HG02938 (cell line): ENCODE measurements at regions not wholly inside any gene's neighbourhood (a gene's known extent, or its start where the extent isn't known, plus 50 kb on each side); places are given as distances from the start of the nearest gene placed in this dataset.

ENCODE experiments used
- ATAC-seq: cut with Tn5 transposase; IDR thresholded peaks from one replicate; pipeline ENCODE4 v1.9.1; 2021; ENCODE audit warnings: mild to moderate bottlenecking, moderate library complexity; ENCODE audit not compliant: unreplicated experiment

DNA sequence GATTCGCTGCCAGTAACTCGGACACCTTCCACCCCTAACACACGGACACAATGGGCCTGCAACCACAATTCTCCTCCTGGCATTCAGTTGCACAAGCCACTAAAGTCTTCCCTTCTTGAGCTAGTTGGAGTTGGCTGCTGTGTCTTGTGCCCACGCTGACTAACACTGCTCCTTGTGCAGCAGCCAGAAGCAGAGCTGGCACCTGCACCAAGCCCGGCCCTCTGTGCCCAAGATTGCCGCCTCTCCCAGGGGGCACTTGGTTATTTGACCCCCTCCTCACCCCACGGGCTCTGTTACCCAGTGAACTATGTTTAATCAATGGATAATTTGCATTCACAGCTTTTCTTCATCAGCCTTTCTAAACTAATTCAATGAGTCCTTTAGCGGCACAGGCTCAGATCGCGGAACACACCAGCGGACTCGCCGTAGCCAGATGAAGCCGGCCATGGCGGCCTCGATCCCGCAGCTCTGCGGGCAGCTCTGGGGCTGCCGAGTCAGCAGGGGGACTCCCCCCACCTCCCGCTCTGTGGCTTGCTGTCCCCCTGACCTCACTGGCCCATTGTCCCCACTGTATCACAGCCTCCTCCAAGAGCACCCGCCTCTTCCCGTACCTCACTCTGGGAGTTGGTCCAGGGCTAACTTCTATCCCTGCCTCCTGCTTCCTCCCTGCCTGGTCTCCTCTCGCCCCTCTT, 94.8 kb upstream of the AFDN start:
- no peak for ATAC-seq

- no peak for ATAC-seq
Measured at GRCh38 chr6:167733740-167734661, 92.7 kb upstream of the AFDN start.

GRCh38 chr6:167734662-167735083, 92.0 kb upstream of the AFDN start:
- no peak for ATAC-seq

- no peak for ATAC-seq
Measured at GRCh38 chr6:167735084-167735950, 91.4 kb upstream of the AFDN start.

DNA sequence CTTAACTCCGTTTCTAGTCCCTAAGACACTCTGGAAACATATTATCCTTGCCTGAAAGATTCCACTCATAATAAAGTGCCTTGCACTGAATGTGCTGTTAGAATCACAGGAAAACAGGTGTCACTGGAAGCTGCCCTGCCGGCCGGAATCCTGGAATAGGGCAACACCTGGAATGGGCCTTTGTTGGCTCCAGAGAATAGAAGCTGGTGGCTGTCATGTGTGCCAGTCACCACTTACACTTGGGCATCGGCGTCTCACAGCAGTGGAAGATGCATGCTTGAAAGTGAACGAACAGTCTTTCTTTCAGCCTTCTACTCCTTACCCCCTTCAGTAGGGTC, 90.8 kb upstream of the AFDN start:
- ATAC-seq: no peak

- ATAC-seq: no peak
Measured at GRCh38 chr6:167736486-167737204, 90.1 kb upstream of the AFDN start.

GRCh38 chr6:167737205-167737830, 89.4 kb upstream of the AFDN start:
- ATAC-seq: no peak

- ATAC-seq: no peak
Measured at GRCh38 chr6:167738386-167738785, 88.3 kb upstream of the AFDN start.

DNA sequence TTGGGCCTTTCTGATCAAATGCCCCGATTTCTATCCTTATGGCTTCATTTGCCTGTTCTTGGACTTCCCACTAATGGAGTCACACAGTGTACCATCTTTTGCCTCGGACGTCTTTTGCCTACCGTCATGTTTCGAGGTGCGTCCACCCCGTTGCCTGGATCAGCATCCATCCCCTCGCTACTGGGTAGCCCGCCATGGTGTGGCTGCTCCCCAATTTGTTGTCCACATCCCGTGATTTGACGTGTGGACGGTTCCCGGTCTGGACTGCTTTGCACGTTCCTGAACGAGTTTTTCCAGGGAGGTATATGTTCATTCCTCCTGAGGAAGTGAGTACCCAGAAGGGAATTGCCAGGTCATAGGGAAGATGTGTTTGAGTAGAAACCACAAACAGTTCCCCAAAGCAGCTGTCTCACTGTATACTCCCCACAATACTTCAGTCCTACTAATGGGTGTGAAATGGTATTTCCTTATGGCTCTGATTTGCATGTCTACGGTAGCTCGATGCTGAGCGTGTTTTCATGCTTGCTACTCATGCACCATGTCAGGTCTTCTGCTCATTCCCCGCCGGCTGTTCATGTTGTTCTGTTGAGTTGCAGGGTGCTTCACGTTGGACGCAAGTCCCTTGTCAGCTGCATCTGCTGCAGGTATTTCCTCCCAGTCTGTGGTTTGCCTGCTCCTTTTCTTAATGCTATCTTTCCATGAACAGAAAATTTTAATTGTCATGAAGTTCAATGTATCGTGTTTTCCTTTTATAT, 86.8 kb upstream of the AFDN start:
- ATAC-seq: no peak

DNA sequence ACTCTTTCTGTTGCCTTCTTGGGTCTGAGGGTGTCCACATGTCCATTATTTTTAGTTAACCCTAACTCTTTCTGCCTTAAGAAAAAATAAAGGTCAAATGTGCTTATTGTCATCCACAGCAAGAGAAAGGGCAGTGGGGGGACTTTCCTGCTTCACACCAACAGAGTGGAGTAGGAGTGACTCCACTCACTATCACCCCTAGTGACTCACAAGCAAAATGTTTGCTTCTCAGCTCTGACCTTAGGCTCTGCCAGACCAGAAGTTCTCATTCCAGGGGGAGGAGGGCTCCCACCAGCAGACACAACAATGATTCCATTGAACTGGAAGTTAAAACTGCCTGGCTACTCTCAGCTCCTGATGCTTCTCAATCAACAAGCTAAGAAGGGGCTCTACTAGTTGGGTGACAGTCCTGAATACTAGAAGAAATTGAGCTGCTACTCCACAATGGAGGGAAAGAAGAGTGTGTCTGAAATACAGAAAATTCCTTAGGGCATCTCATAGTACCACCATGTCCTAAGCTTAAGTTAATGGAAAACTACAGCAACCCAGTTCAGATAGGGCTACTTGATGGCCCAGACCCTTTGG, 83.9 kb upstream of the AFDN start:
- no peak for ATAC-seq

- no peak for ATAC-seq
Measured at GRCh38 chr6:167744681-167745669, 81.7 kb upstream of the AFDN start.

DNA sequence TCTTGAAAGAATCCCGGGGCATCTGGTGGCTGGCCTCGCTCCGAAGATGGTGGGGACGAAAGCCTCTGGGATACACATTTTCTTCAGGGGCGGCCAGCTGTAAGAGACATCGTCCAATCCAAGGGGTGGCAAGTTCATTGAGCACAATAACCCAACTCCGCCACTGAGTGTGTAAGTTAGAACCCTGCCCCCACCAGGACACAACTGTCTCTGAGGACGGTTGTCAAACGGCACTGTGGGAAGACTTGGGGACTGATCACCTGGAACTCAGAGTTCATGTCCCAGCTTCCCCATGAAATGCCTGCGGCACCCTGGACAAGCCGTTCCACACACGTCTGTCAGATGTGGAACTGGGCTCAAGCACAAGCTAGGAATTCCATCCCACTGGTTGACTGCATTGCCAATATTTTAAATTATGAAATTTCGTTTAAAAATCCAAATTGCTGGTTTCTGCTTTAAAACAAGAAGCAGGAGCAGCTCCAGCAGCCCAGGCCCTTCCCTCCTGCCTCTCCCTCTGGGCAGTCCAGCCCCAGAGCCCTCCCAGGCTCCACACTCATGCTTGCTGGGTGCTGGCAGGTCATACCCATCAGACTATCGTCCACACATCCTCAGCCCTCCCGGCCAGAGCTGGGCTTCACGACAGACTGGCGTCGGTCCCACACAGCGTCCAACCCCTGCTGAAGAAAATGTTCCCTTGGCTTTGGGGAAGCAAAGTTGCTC, 80.9 kb upstream of the AFDN start:
- no peak for ATAC-seq

DNA sequence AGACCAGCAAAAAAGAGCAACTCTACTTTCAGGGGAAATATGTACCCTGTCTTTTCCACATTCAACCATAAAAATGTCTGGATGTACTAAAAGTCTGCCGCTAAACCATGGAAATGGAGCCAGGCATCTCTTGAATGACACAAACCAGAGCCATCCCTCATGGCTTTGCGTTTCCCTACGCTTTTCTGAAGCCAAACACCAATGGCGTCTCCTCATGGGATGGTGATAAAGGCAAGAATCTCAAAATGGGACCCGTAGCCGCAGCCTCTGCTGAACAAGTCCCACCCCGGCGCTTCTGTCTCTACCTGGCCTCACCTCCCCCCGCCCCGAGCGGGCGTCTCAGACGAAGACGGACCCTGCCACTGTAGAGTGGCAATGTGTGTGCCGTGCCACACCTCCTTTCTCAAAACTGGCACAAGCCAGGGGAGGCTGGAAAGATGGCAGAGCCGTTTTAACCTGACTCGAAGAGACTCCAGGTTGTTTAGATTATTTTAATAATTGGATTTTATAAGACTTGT, 80.3 kb upstream of the AFDN start:
- no peak for ATAC-seq

DNA sequence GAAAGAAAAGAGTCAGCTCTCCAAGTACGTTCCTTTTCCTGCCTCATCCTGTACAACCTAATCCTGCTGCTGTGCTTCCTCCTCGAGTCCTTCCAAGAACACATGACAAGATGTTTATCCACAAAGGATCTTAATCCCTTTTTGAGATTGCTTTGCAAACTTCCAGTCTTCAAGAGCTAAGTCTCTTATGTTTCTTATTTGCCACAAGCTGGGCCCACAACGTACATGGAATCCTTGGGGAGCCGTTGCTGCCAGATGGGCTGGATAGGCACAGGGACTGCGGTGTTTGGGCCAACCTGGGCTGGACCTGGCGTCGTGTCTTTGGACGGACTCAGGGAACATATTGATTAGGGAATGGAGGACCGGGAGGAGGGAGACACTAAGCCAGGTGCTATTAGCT, 79.7 kb upstream of the AFDN start:
- no peak for ATAC-seq

DNA sequence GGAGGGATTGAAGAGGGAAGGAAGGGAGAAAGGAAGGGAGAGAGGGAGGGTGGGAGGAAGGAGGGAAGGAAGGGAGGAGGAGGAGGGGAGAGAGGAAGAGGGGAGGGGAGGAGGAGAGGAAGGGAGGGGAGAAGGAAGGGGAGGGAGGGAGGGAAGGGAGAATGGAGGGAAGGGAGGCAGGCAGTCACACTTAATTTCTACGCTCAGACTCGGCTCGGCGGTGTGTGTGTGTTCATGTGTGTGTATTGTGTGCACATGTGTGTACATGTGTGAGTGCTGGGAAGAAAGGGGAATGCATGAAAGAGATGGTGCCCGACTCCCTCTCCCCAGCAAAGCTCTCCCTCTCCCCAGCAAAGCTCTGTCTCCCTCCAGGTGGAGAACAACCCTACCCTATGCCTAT, 79.1 kb upstream of the AFDN start:
- ATAC-seq: no peak

- no peak for ATAC-seq
Measured at GRCh38 chr6:167748046-167748445, 78.7 kb upstream of the AFDN start.
